SH-SY5Y (cell line): ENCODE measurements at regions not wholly inside any gene's neighbourhood (a gene's known extent, or its start where the extent isn't known, plus 50 kb on each side); places are given as distances from the start of the nearest gene placed in this dataset.

Experiments used
- GATA2 ChIP-seq: IDR thresholded peaks from 2 replicates; pipeline ENCODE4 v1.6.1; 2011; ENCODE audit warnings: mild to moderate bottlenecking, low read depth, low read length
- GATA3 ChIP-seq: IDR thresholded peaks from 2 replicates; pipeline ENCODE4 v1.6.1; 2011; ENCODE audit warnings: low read depth, mild to moderate bottlenecking, low read length, moderate library complexity

DNA sequence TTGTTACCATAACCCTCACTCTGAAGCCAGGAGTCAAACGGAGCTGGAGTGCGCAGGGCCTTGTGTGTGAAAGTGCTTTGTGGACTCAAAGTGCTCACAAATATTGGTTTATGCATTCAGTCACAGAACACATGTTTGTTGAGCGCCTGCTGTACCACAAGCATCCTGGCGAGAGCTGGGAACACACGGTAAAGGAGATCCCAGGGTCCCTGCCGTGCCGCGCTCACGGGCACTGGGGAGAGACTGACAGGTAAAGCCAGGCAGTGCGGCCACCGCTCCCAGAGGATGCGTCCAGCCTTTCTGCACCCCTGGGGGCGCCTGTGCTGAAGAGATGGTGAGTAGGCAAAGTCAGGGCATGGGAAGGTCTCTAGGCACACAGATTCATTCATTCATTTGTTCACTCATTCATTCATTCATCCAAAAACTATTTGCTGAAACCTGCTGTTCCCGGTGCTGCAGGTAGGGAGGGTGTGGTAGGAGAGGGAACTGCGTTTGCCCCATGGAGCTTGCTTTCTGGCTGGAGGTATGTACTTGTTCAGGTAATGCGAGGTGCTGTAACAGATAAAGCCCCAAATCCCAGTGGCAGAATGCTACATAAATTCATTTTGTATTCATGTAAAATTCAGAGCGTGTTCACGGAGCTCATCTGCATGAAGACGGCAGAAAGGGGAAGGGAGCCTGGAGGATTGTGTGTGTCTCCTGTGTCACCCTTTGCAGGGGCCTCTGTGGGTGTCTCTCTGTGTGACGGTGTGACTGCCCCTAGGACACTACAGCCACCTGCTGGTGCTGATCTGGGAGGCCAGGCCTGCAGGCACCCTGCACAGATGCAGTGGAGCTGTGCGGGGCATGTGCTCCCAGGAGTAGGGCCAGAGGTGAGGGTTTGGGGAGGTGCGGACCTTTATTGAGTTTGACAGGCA lies 167.0 kb upstream of the B3GAT1 start:
- TF ChIP-seq GATA3 (no peak), GATA2 (no peak)

GRCh38 chr11:134577751-134578395 lies 165.8 kb upstream of the B3GAT1 start:
- TF ChIP-seq GATA2 (no peak), GATA3 (no peak)

- TF ChIP-seq GATA3 (no peak), GATA2 (no peak)
These were observed 164.7 kb upstream of the B3GAT1 start for GRCh38 chr11:134576721-134577171.

GRCh38 chr11:134576286-134576685 lies 164.2 kb upstream of the B3GAT1 start:
- TF ChIP-seq GATA3: no peak
- no peak for TF ChIP-seq GATA2

DNA sequence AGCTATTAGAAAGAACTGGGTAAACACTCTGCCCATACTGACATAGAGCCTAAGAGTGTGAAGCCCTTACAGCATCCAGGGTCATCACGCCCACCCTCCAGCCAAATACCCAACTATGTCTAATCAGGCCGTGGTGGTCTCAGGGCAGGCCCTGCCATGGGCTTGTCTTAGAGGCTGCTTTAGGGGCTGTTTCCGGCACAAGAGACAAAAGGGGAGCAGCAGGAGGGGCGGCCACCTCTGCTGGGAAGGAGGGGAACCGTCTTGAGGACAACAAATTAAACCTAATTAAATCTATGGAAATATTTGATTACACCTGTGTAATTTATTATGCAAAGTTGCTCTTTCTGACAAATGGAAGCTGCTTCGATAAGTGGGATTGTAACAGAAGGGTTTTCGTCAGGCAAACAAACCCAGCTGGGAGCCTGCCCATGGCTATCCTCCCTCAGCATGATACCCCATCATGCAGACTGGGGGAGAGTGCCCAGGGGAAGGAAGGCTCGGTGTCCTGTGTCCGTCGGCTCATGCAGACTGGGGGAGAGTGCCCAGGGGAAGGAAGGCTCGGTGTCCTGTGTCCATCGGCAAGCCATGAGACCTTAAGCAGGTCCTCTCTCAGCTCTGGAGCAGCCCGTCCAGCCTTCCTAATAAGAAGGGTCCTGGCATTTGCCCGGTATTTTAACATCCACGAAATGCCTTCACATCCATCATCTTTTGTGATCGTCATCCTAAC lies 163.6 kb upstream of the B3GAT1 start:
- no peak for TF ChIP-seq GATA3
- no peak for TF ChIP-seq GATA2

- no peak for TF ChIP-seq GATA3
- no peak for TF ChIP-seq GATA2
These were observed 162.9 kb upstream of the B3GAT1 start for GRCh38 chr11:134574947-134575346.

- TF ChIP-seq GATA2: no peak
- no peak for TF ChIP-seq GATA3
These were observed 162.4 kb upstream of the B3GAT1 start for GRCh38 chr11:134574425-134574824.

GRCh38 chr11:134573857-134574256 lies 161.8 kb upstream of the B3GAT1 start:
- no peak for TF ChIP-seq GATA2
- TF ChIP-seq GATA3: no peak

GRCh38 chr11:134572741-134573675 lies 161.0 kb upstream of the B3GAT1 start:
- TF ChIP-seq GATA3 (no peak), GATA2 (no peak)

DNA sequence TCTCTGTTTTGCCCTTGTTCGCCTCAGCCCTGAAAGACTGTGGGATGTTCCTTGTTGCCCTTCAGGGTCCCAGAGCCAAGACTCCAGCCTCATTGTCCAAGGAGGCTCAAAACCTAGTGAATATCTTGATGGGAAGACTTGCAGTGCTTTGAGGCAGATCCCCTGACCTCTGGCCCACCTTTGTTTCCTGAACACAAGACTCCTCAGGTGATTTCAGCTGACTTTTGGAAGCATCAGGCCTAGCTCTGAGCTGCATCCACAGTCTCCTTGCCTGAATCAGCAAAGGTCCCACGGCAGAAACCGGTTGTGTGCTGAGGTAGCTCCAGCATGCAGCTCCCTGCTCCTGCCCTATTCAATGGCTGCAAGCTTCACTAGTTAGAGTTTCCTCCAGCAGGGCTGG lies 159.3 kb upstream of the B3GAT1 start:
- TF ChIP-seq GATA3 (no peak), GATA2 (no peak)

DNA sequence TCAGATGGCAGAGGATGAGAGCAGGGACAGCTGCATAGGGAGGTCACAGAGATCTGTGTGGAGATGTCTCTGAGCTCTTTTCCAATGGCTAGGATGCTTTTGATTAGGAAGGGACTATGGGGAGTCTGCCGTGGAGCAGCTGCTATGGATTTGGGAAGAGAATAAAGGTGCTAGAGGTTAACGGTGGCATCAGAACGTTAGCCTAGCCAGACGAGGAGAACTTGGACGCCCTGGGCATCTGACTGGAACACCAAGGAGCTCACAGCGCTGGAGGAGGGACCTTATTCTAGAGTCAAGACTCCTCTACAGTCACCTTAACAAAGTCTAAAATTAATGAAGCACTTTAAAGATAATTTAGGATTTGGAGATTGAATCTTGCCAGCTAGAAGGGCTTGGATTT lies 157.2 kb upstream of the B3GAT1 start:
- TF ChIP-seq GATA2: no peak
- no peak for TF ChIP-seq GATA3

GRCh38 chr11:134566311-134566710 lies 154.3 kb upstream of the B3GAT1 start:
- TF ChIP-seq GATA2 (no peak), GATA3 (no peak)

GRCh38 chr11:134565343-134565891 lies 153.4 kb upstream of the B3GAT1 start:
- TF ChIP-seq GATA3 (no peak), GATA2 (no peak)
